MM.1S (cell line): ENCODE measurements at regions not wholly inside any gene's neighbourhood (a gene's known extent, or its start where the extent isn't known, plus 50 kb on each side); places are given as distances from the start of the nearest gene placed in this dataset.

Experiments used
- DNase-seq: peaks from one replicate; pipeline ENCODE4 v3.0.0-alpha.2; 2015
- H2AFZ ChIP-seq: fragments of 300-600 bp; sonication (generic); 2 replicates; pipeline ENCODE4 v1.6.0; 2016; ENCODE audit warnings: antibody characterized with exemption, low read length
- H3F3A ChIP-seq: fragments of 300-600 bp; sonication (generic); 2 replicates; pipeline ENCODE4 v1.6.1; 2016; ENCODE audit warnings: mild to moderate bottlenecking, antibody characterized with exemption, low read length, moderate library complexity, mixed read lengths; ENCODE audit not compliant: insufficient read depth
- H3K27ac ChIP-seq: fragments of 300-600 bp; sonication (generic); 2 replicates; pipeline ENCODE4 v1.5.1; 2016; ENCODE audit warnings: mild to moderate bottlenecking, low read length
- H3K27me3 ChIP-seq: fragments of 300-600 bp; sonication (generic); replicated peaks from 2 replicates; pipeline ENCODE4 v1.6.0; 2016; ENCODE audit warnings: low read length; ENCODE audit not compliant: insufficient read depth
- H3K36me3 ChIP-seq: fragments of 300-600 bp; sonication (generic); replicated peaks from 2 replicates; pipeline ENCODE4 v1.6.1; 2016; ENCODE audit warnings: mild to moderate bottlenecking, low read length, mixed read lengths; ENCODE audit not compliant: insufficient read depth
- H3K4me1 ChIP-seq: fragments of 300-600 bp; sonication (generic); 2 replicates; pipeline ENCODE4 v1.6.1; 2016; ENCODE audit warnings: low read length, mixed read lengths
- H3K4me2 ChIP-seq: fragments of 300-600 bp; sonication (generic); 2 replicates; pipeline ENCODE4 v1.6.0; 2016; ENCODE audit warnings: low read depth, low read length
- H3K4me3 ChIP-seq: fragments of 300-600 bp; sonication (generic); 2 replicates; pipeline ENCODE4 v1.5.1; 2016; ENCODE audit warnings: low read length, mixed read lengths
- H3K79me2 ChIP-seq: fragments of 300-600 bp; sonication (generic); 2 replicates; pipeline ENCODE4 v1.6.1; 2016; ENCODE audit warnings: mixed run types, low read length, mixed read lengths
- H3K9ac ChIP-seq: fragments of 300-600 bp; sonication (generic); 2 replicates; pipeline ENCODE4 v1.6.1; 2016; ENCODE audit warnings: low read length, mixed read lengths
- H3K9me2 ChIP-seq: fragments of 300-600 bp; sonication (generic); replicated peaks from 2 replicates; pipeline ENCODE4 v1.6.1; 2016; ENCODE audit warnings: mild to moderate bottlenecking, low read length, mixed read lengths; ENCODE audit not compliant: insufficient read depth
- H3K9me3 ChIP-seq: fragments of 300-600 bp; sonication (generic); replicated peaks from 2 replicates; pipeline ENCODE4 v1.6.1; 2016; ENCODE audit warnings: mild to moderate bottlenecking, low read length, mixed read lengths; ENCODE audit not compliant: insufficient read depth
- H4K20me1 ChIP-seq: fragments of 300-600 bp; sonication (generic); 2 replicates; pipeline ENCODE4 v1.6.1; 2016; ENCODE audit warnings: mild to moderate bottlenecking, low read length, moderate library complexity, mixed read lengths; ENCODE audit not compliant: insufficient read depth
- EZH2 ChIP-seq: fragments of 300-600 bp; sonication (generic); optimal IDR thresholded peaks from 2 replicates; pipeline ENCODE3; 2017; ENCODE audit warnings: low read depth, mild to moderate bottlenecking, antibody characterized with exemption, low read length, mixed read lengths
- EZH2phosphoT487 ChIP-seq: fragments of 300-600 bp; sonication (generic); IDR thresholded peaks from 2 replicates; pipeline ENCODE4 v1.6.1; 2018; ENCODE audit warnings: antibody characterized with exemption, low read length
- TF ChIP-seq, protein P1 (sequence below): fragments of 300-600 bp; sonication (generic); IDR thresholded peaks from 2 replicates; pipeline ENCODE4 v1.5.1; 2016; ENCODE audit warnings: antibody characterized with exemption, low read length, mixed read lengths

DNA sequence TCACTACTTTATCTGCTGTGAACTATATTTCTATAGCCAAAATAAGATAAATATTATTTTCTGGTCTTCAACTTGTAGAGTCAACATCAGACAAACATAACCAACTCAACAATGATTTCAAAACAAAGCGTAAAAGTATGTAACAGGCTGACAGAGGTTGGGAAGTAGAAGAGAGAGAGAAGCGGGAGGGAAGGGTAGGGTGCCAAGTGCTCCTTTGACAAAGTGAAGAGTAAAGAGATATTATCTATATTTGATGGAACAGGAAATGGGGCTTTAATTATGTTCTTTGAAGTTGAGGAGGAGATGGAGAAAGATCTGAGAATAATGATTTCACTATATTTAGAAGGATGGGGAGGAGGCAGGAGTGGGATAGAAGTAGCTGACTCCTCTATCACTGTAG is 70.1 kb downstream of the DNTTIP2 start:
- H3K9ac ChIP-seq = no peak overlapping the region
- H3F3A ChIP-seq = no peaks in the 10 kb centered on the region
- H3K79me2 ChIP-seq = no peaks in the 10 kb centered on the region
- H4K20me1 ChIP-seq = no peaks in the 10 kb centered on the region
- no peaks in the 10 kb centered on the region for H3K9me3 ChIP-seq
- H3K9me2 ChIP-seq = no peaks in the 10 kb centered on the region
- no peak overlapping the region for H3K4me2 ChIP-seq
- DNase-seq = no peak
- H2AFZ ChIP-seq = no peak overlapping the region
- no peaks in the 10 kb centered on the region for H3K36me3 ChIP-seq
- no peaks in the 10 kb centered on the region for H3K4me1 ChIP-seq
- TF ChIP-seq, protein P1, sequence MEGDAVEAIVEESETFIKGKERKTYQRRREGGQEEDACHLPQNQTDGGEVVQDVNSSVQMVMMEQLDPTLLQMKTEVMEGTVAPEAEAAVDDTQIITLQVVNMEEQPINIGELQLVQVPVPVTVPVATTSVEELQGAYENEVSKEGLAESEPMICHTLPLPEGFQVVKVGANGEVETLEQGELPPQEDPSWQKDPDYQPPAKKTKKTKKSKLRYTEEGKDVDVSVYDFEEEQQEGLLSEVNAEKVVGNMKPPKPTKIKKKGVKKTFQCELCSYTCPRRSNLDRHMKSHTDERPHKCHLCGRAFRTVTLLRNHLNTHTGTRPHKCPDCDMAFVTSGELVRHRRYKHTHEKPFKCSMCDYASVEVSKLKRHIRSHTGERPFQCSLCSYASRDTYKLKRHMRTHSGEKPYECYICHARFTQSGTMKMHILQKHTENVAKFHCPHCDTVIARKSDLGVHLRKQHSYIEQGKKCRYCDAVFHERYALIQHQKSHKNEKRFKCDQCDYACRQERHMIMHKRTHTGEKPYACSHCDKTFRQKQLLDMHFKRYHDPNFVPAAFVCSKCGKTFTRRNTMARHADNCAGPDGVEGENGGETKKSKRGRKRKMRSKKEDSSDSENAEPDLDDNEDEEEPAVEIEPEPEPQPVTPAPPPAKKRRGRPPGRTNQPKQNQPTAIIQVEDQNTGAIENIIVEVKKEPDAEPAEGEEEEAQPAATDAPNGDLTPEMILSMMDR = no peak
- TF ChIP-seq EZH2phosphoT487 = no peak
- no peak for TF ChIP-seq EZH2
- no peak overlapping the region for H3K4me3 ChIP-seq
- H3K27me3 ChIP-seq = no peaks in the 10 kb centered on the region
- H3K27ac ChIP-seq = no peak overlapping the region

DNA sequence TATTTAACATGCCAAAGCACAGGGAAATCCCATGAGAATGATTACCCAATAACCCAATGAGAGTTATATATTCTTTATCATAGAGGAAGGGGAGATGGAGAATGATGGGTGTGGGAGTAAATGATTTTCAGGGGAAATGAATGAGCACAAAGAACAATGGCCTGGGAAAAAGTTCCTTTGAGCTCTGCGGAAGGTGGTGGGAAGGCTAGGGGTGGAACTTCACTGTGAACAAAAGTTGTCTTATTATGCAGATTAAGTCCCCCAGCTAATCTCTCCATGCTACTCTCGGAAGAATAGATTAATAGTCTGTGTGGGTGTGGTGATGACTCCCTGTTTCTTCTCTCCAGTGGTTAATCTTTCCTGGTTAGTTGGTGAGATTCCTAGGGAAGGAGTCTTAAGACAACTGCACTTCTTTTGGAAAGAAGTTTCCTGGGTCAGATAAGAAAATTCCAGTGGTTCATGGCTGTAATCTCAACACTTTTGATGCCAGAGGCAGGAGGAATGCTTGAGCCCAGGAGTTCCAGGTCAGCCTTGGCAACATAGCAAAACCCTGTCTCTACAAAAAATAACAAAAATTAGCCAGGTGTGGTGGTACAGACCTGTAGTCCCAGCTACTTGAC is 71.6 kb downstream of the DNTTIP2 start:
- H3K4me1 ChIP-seq = no peaks in the 10 kb centered on the region
- no peaks in the 10 kb centered on the region for H3K79me2 ChIP-seq
- no peaks in the 10 kb centered on the region for H3K36me3 ChIP-seq
- no peak overlapping the region for H3K27ac ChIP-seq
- H3K4me2 ChIP-seq = no peak overlapping the region
- no peaks in the 10 kb centered on the region for H3F3A ChIP-seq
- no peak overlapping the region for H2AFZ ChIP-seq
- H3K9me3 ChIP-seq = no peaks in the 10 kb centered on the region
- no peak overlapping the region for H3K9ac ChIP-seq
- DNase-seq = no peak
- no peaks in the 10 kb centered on the region for H4K20me1 ChIP-seq
- H3K9me2 ChIP-seq = no peaks in the 10 kb centered on the region
- TF ChIP-seq, protein P1 = no peak
- no peak for TF ChIP-seq EZH2phosphoT487
- TF ChIP-seq EZH2 = no peak
- H3K4me3 ChIP-seq = no peak overlapping the region
- no peaks in the 10 kb centered on the region for H3K27me3 ChIP-seq

DNA sequence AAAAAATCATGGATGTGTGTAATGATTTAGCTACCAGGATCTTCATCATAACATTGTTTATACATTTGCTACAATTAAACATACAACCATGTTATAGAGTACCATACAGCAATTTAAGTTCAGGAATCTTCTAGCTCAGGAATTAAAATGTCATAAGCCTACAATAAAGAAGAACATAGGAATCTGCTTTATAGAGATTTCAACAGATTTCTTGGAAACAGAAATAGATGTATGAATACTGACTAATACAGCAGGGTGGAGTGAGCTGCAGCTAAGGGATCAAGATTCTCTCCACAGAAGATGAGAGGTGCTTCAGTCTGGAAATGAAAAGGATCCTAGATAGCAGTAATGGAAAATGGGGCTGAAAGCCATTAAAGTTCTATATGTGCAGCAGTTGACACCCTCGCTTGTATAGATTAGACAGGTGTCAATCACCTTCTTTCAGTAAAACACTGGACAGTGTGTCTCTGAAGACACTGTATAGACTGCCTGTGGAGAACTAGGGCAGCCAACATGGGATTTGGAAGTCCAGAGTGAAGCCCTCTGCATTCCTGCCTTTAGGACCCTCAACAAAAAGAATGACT is 73.9 kb downstream of the DNTTIP2 start:
- Histone ChIP-seq H3K79me2 (no peaks in the 10 kb centered on the region), H3K4me3 (no peak overlapping the region), H4K20me1 (no peaks in the 10 kb centered on the region), H3F3A (no peaks in the 10 kb centered on the region), H3K27me3 (no peaks in the 10 kb centered on the region), H2AFZ (no peak overlapping the region), H3K36me3 (no peaks in the 10 kb centered on the region), H3K9me3 (no peaks in the 10 kb centered on the region), H3K4me2 (no peak overlapping the region), H3K9ac (no peak overlapping the region), H3K4me1 (no peaks in the 10 kb centered on the region), H3K9me2 (no peaks in the 10 kb centered on the region), H3K27ac (no peak overlapping the region)
- no peak for DNase-seq
- TF ChIP-seq, protein P1 = no peak
- TF ChIP-seq EZH2phosphoT487 (no peak), EZH2 (no peak)
